ENCODE measurements at regions not wholly inside any gene's neighbourhood (a gene's known extent, or its start where the extent isn't known, plus 50 kb on each side); places are given as distances from the start of the nearest gene placed in this dataset.

- Histone ChIP-seq H4K20me1 (no peaks in the 10 kb centered on the region), H3K4me2 (no peak overlapping the region), H3K27me3 (no peaks in the 10 kb centered on the region), H3K4me1 (no peaks in the 10 kb centered on the region), H3K4me3 (no peak overlapping the region), H3K27ac (no peak overlapping the region), H3K36me3 (no peaks in the 10 kb centered on the region), H3K9ac (no peak overlapping the region), H3K9me3 (replicated peaks in 1 of 11) (0 out of 22 replicates have a peak, but pooled peaks cover 0 to 6% (median 0%) of the 10 kb centered on the region in 11 experiments)
- no peak for TF ChIP-seq Cebpa-rat (IDR thresholded peaks at IDR 0.05)
Measured at GRCh38 chr6:67300430-67301040, 1334.5 kb upstream of the ADGRB3 start.

DNA sequence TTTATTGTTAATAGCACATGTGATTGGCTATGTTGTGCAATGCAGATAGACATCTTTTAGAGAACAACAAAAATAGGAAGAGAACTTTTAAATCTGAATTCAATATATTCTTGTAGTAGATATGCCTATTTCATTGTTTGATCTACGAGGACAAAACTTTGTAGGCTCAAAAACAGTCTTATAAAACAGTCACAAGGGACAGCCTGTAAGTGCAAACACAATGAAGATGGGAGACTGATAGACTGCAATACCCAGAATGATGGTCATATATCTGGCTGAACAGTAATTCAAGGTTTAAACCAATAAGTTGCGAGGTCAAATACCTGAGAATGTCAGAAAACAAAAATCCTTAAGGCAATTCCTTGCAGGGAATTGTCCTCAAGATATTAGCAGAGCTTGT is 1342.9 kb upstream of the ADGRB3 start:
- Histone ChIP-seq H3K27me3 (no peaks in the 10 kb centered on the region), H4K20me1 (no peaks in the 10 kb centered on the region), H3K9ac (no peak overlapping the region), H3K27ac (no peak overlapping the region), H3K4me1 (no peaks in the 10 kb centered on the region), H3K36me3 (no peaks in the 10 kb centered on the region), H3K9me3 (replicated peaks in 1 of 11) (no peaks in the 10 kb centered on the region), H3K4me2 (no peak overlapping the region), H3K4me3 (no peak overlapping the region)
- no peak for TF ChIP-seq Cebpa-rat (IDR thresholded peaks at IDR 0.05)

DNA sequence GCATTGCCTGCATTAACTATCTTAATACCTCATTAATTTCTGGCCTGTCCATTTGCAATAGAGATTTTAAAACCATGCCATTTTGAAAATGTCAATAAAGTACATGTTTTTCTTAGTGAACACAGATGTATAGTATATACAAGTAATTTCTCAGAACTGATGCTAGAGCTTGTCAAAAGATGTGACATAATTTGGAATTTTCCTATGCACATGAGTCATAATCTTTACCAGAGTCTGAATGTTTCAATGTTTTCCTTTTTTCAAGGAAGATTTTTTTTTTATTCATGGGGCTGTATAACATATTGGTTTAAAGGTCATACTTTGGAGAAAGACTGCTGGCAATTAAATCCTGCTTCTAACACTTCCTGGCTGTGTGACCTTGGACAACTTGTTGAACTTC is 1347.5 kb upstream of the ADGRB3 start:
- Histone ChIP-seq H3K27ac (no peak overlapping the region), H3K27me3 (no peaks in the 10 kb centered on the region), H4K20me1 (no peaks in the 10 kb centered on the region), H3K4me1 (no peaks in the 10 kb centered on the region), H3K36me3 (no peaks in the 10 kb centered on the region), H3K9ac (no peak overlapping the region), H3K9me3 (replicated peaks in 1 of 11) (no peaks in the 10 kb centered on the region), H3K4me3 (no peak overlapping the region), H3K4me2 (no peak overlapping the region)
- TF ChIP-seq Cebpa-rat (IDR thresholded peaks at IDR 0.05): no peak

- no peak for TF ChIP-seq Cebpa-rat (IDR thresholded peaks at IDR 0.05)
- Histone ChIP-seq H3K36me3 (no peaks in the 10 kb centered on the region), H3K9ac (no peak overlapping the region), H3K27ac (no peak overlapping the region), H3K9me3 (replicated peaks in 1 of 11) (no peaks in the 10 kb centered on the region), H3K4me1 (no peaks in the 10 kb centered on the region), H4K20me1 (no peaks in the 10 kb centered on the region), H3K4me2 (no peak overlapping the region), H3K27me3 (no peaks in the 10 kb centered on the region), H3K4me3 (no peak overlapping the region)
Measured at GRCh38 chr6:67285770-67286495, 1349.1 kb upstream of the ADGRB3 start.

DNA sequence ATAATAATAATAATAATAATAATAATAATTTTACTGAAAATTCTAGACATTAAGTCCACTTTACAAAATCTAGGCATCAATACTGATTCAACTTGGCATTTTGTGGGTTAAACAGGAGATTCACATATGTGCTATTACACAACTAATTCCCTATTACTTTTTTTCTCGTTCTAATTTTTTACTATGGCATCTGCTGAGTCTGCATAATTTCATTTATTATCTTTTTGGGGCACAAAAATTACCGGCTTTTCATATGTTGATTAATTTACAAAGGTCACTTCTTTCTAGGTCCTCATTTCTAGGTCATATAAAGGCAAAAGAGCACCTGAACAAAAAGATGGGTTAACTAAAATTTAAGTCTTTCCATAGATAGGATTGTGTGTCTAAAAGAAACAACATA is 1357.8 kb upstream of the ADGRB3 start:
- H3K9ac ChIP-seq: no peak overlapping the region
- H3K4me2 ChIP-seq: no peak overlapping the region
- no peaks in the 10 kb centered on the region for H4K20me1 ChIP-seq
- H3K27ac ChIP-seq: no peak overlapping the region
- no peaks in the 10 kb centered on the region for H3K36me3 ChIP-seq
- no peak for TF ChIP-seq Cebpa-rat (IDR thresholded peaks at IDR 0.05)
- no peak overlapping the region for H3K4me3 ChIP-seq
- H3K4me1 ChIP-seq: no peaks in the 10 kb centered on the region
- no peaks in the 10 kb centered on the region for H3K27me3 ChIP-seq
- H3K9me3 ChIP-seq (replicated peaks in 1 of 11): no peaks in the 10 kb centered on the region

- Histone ChIP-seq H3K4me1 (no peaks in the 10 kb centered on the region), H3K4me3 (no peak overlapping the region), H3K27ac (no peak overlapping the region), H3K4me2 (no peak overlapping the region), H3K9ac (no peak overlapping the region), H3K9me3 (replicated peaks in 1 of 11) (no peaks in the 10 kb centered on the region), H3K27me3 (no peaks in the 10 kb centered on the region), H3K36me3 (no peaks in the 10 kb centered on the region), H4K20me1 (no peaks in the 10 kb centered on the region)
- TF ChIP-seq Cebpa-rat (IDR thresholded peaks at IDR 0.05): no peak
Measured at GRCh38 chr6:67265996-67266921, 1368.8 kb upstream of the ADGRB3 start.

- Histone ChIP-seq H3K27me3 (no peaks in the 10 kb centered on the region), H3K4me2 (no peak overlapping the region), H3K9me3 (replicated peaks in 1 of 11) (peaks cover 0 to 3% (median 0%) of the 10 kb centered on the region in 11 experiments; a peak in 1 of 22 replicates), H3K9ac (no peak overlapping the region), H3K4me1 (peaks cover 0 to 11% (median 4%) of the 10 kb centered on the region in 10 experiments; a peak in 10 of 20 replicates), H3K27ac (no peak overlapping the region), H4K20me1 (no peaks in the 10 kb centered on the region), H3K36me3 (no peaks in the 10 kb centered on the region), H3K4me3 (no peak overlapping the region)
- TF ChIP-seq Cebpa-rat (IDR thresholded peaks at IDR 0.05): no peak
Measured at GRCh38 chr6:67252663-67253062, 1382.4 kb upstream of the ADGRB3 start.

DNA sequence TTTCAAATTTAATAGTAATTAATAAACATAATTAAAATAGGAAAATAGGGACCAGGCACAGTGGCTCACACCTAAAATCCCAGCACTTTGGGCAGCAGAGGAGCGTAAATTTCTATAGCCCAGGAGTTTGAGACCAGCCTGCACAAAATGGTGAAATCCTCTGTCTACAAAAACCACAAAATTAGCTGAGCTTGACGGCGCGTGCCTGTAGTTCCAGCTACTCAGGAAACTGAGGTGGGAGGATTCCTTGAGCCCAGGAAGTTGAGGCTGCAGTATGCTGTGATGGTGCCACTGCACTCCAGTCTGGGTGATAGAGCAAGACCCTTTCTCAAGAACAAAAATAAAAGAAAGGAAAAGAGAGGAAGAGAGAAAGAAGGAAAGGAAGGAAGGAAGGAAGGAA is 1387.0 kb upstream of the ADGRB3 start:
- Histone ChIP-seq H3K9me3 (replicated peaks in 1 of 11) (peaks cover 0 to 3% (median 0%) of the 10 kb centered on the region in 11 experiments; a peak in 1 of 22 replicates), H4K20me1 (no peaks in the 10 kb centered on the region), H3K27ac (no peak overlapping the region), H3K27me3 (no peaks in the 10 kb centered on the region), H3K4me1 (peaks cover 0 to 11% (median 4%) of the 10 kb centered on the region in 10 experiments; a peak in 10 of 20 replicates), H3K4me2 (peak overlapping the region in 2 of 11 experiments; percentile 11 to 32; a peak in 4 of 22 replicates), H3K4me3 (no peak overlapping the region), H3K36me3 (no peaks in the 10 kb centered on the region), H3K9ac (no peak overlapping the region)
- TF ChIP-seq Cebpa-rat (IDR thresholded peaks at IDR 0.05): no peak

GRCh38 chr6:67244037-67244436 is 1391.0 kb upstream of the ADGRB3 start:
- H3K27me3 ChIP-seq: no peaks in the 10 kb centered on the region
- no peak overlapping the region for H3K27ac ChIP-seq
- no peaks in the 10 kb centered on the region for H4K20me1 ChIP-seq
- H3K9ac ChIP-seq: no peak overlapping the region
- H3K4me3 ChIP-seq: no peak overlapping the region
- H3K9me3 ChIP-seq (replicated peaks in 1 of 11): peaks cover 0 to 3% (median 0%) of the 10 kb centered on the region in 11 experiments; a peak in 1 of 22 replicates
- peaks cover 0 to 11% (median 4%) of the 10 kb centered on the region in 10 experiments; a peak in 10 of 20 replicates for H3K4me1 ChIP-seq
- H3K4me2 ChIP-seq: no peak overlapping the region
- no peak for TF ChIP-seq Cebpa-rat (IDR thresholded peaks at IDR 0.05)
- no peaks in the 10 kb centered on the region for H3K36me3 ChIP-seq
